Hematopoietic multipotent progenitor cell treated with erythropoietin and hydrocortisone succinate and interleukin-3 and kit ligand, for 17 days (in vitro differentiated cells): ENCODE measurements at regions not wholly inside any gene's neighbourhood (a gene's known extent, or its start where the extent isn't known, plus 50 kb on each side); places are given as distances from the start of the nearest gene placed in this dataset.

Experiments
- DNase-seq: peaks from one replicate; pipeline ENCODE4 v3.0.0-alpha.2; 2015; ENCODE audit warnings: low spot score

DNA sequence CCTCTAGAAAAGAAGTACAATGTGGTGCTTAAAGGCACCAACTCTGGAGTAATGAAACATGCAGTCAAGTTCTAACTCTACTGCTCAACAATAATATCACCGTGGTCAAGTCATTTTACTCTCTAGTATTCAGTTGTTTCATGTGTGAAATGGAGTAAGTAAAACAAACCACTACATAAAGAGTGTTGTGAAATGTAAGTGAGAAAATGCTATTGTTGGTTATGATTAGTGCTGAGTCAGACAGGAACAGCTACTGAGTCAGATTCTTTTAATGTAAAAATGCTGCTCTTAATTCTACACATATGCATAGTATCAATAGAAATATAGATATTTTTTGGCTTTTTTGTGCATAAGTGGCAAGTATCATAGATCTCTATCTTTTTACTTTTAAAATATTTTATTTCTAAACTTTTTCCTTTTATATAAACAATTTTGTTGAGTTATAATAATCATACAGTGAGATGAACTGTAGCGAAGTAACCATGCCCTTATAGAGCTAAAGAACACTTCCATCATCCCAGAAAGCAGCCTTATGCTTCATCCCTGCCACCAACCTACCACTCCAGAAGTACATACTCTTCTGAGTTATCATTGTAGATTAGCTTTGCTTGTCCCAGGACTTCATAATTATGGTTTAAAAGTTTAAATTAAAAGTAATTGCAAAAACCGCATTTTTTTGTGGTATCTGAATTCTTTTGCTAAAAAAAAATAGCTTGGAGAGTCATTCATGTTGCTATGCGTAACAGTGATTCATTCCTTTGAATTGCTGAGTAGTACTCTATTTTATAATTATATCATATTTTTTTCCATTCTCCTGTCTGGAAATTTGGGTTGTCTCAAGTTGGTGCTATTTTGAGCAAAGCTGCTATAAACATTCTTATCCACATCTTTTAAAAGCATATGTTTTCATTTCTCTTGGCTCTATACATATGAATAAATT, 548.2 kb upstream of the CLINT1 start:
- DNase-seq = no peak

GRCh38 chr5:158398360-158399201, 539.6 kb upstream of the CLINT1 start:
- no peak for DNase-seq

DNA sequence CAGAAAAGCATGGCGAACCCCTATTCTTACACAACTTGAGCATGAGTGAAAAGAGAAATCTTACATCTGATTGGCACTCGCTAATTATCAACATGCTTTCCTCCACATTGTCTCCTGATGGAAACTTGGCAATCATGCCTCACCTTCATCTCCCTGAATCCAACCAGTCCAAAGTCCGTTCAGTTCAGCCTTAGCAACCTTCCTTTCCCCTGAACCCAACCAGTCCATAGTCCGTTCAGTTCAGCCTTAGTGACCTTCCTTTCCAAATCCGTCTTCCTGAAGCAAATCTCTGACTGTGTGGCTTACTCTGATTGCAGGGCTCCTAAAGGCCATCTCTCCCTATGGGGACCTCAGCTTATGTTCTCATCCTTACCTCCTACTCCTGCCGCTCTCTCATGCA, 538.3 kb upstream of the CLINT1 start:
- no peak for DNase-seq

- DNase-seq = no peak
Measured at GRCh38 chr5:158394102-158394501, 535.2 kb upstream of the CLINT1 start.

DNA sequence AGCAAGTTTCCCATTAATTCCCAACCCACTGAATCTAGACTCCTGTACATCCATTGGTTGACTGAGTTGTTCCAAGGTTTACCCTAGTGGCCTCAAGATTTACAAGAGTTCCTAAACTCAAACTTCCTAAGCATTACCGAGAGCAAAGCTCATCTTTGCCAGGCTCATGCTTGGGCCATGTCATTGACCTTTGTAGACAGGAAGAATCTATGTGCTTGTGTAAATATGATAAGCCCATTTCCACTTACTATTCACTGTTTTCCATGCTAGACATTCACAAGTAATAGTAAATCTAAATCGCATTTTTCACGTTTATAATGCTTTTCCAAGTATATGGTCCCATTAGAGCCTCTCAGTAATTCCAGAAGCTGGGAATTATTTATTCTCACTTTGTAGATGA, 534.5 kb upstream of the CLINT1 start:
- DNase-seq = no peak

DNA sequence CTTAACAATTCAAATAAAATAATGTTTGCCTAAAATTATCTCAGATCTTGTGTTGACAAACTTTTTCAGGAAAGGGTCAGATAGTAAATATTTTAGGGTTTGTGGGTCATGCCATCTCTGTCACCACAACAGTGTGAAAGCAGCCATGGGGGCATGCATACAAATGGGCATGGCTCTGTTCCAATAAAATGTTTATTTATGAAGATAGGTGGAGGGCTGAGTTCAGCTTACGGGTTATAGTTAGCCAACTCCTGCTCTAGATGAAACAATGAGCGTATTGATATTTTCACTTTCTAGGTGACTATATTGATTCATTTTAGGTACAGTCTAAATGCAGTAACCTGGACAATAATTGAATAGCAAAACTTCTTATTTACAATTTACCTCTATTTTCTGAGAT, 533.8 kb upstream of the CLINT1 start:
- no peak for DNase-seq

GRCh38 chr5:158390577-158390976, 531.6 kb upstream of the CLINT1 start:
- DNase-seq = no peak

- DNase-seq = no peak
Measured at GRCh38 chr5:158389786-158390185, 530.8 kb upstream of the CLINT1 start.

- DNase-seq = no peak
Measured at GRCh38 chr5:158388021-158388420, 529.1 kb upstream of the CLINT1 start.

- no peak for DNase-seq
Measured at GRCh38 chr5:158387499-158387898, 528.6 kb upstream of the CLINT1 start.

DNA sequence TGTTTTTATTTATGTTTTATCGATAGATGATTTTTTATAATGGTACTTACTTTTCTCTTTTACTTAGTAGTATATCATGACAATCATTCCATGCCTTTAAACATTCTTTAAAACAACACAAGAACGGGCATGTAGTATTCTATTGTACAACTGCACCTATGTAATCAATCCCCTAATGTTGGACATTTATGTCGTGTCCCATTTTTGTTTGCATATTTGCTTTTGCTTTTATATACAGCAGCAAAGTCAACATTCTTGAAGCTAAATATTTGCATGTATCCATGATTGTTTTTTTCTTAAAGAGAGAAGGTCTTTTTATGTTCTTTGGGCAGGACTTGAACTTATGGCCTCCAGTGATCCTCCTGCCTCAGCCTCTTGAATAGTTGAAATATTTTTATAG, 527.0 kb upstream of the CLINT1 start:
- no peak for DNase-seq

GRCh38 chr5:158384535-158385481, 525.9 kb upstream of the CLINT1 start:
- no peak for DNase-seq

- DNase-seq = no peak
Measured at GRCh38 chr5:158383486-158383885, 524.5 kb upstream of the CLINT1 start.

DNA sequence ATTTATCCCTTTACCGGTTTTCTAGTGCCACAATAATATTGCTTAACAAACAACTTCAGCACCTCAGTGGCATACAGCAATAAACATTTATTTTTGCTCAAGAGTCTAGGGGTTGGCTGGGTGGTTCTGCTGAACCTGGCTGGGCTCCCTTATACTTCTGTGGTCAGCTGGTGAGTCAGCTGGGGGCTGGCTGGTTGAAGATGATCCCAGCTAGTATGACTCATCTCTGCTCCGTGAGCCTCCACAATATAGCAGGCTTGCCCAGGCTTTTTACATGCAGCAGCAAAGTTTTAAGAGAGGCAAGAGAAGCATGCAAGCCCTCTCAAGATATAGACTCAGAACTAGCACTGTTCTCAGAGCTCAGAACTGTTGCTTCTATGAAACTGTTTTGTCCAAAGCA, 523.5 kb upstream of the CLINT1 start:
- no peak for DNase-seq

DNA sequence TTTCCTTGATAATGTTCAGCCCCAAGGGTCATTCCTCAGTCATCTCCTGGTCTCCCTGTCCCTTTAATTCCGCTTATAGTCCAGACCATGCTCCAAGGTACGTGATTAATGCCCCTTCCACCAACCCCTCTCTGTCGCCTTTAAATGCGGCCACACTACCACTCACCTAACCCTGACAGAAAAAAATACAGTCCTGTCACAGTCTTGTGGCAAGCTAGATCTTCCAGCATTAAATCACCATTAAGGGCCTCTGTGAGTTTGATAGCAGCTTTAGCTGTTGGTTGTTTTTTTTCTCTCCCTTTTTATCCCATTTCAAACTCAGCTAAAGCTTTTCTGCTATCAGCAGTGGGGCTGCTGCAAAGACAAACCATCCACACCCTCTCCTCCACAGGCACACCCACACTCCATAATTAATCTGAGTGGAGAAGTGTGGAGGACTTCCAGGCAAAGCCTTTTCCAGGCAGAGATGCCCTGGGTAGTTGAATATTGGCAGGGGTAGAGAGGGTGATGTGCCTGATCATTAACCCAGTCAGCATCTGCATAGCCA, 522.7 kb upstream of the CLINT1 start:
- DNase-seq = no peak

- DNase-seq = no peak
Measured at GRCh38 chr5:158380661-158381060, 521.7 kb upstream of the CLINT1 start.

DNA sequence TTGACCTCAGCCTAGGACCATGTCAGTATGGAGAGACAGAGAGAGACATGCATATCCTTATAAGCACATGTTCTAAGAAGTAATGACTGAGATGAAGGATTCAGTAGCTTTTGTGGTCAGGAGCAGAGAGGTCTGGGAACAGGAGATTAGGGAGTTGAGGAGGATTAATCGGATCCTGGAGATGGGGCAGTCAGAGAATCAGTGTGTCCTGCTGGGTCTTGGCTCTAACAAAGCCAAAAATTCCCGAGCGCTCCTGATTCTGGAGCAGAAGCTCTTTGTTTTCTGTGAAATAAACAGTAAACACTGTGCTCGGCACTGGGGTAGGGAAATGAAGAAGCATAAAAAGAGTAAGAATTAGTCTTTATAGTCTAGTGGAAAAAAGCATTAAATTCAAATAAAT, 520.0 kb upstream of the CLINT1 start:
- no peak for DNase-seq

- DNase-seq = no peak
Measured at GRCh38 chr5:158376679-158377078, 517.7 kb upstream of the CLINT1 start.

GRCh38 chr5:158375531-158375930, 516.6 kb upstream of the CLINT1 start:
- no peak for DNase-seq

DNA sequence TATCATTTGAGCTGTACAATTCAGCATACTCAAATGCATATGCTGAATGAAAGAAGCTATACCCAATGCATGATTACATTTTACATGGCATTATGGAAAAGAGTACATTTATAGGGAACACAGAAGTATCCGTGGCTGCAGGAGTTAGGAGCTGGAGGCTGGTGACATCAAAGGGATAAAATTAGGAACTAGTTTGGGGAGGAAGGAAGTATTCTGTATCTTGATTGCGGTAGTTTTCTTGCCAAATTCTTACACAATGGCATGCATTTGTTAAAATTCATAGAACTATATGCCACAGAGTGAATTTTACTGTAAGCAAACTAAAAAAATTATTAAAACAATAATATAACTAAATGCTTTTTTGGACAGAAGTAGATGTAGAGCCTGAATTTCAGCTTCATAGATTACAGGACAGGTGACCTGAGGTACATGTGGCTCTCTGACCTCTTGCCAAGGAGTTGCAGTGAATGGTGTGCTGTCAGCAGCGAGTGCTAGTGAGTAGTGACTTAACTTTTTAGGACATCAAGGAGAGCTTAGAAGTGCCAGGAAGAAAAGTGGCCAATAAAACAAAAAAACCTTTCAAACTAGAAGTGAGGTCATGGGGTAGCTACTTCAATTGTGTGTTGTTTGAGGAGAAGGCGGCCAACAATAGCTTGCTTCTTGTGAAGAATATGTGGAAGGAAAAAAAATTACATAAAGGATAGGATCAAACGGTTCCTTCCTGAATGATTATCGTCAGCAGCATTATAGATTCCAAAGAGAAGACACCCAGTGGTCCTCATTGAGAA, 514.9 kb upstream of the CLINT1 start:
- DNase-seq = no peak

- no peak for DNase-seq
Measured at GRCh38 chr5:158369241-158369640, 510.3 kb upstream of the CLINT1 start.
